Neural cell (in vitro differentiated cells): ENCODE measurements at regions not wholly inside any gene's neighbourhood (a gene's known extent, or its start where the extent isn't known, plus 50 kb on each side); places are given as distances from the start of the nearest gene placed in this dataset.

Experiments
- CTCF ChIP-seq: fragments of 450-650 bp; IDR thresholded peaks from 2 replicates; pipeline ENCODE4 v1.5.1; 2014; ENCODE audit warnings: antibody characterized with exemption, mild to moderate bottlenecking, moderate library complexity; ENCODE audit not compliant: poor library complexity, severe bottlenecking
- POLR2AphosphoS5 ChIP-seq: IDR thresholded peaks from 2 replicates; pipeline ENCODE4 v1.6.1; 2012
- RAD21 ChIP-seq: fragments of 450-650 bp; conservative IDR thresholded peaks from 2 replicates; pipeline ENCODE4 v1.6.1; 2014; ENCODE audit warnings: antibody characterized with exemption, mild to moderate bottlenecking, moderate library complexity
- REST ChIP-seq: IDR thresholded peaks from 2 replicates; pipeline ENCODE4 v1.6.1; 2012; ENCODE audit warnings: borderline replicate concordance
- TAF1 ChIP-seq: IDR thresholded peaks from 2 replicates; pipeline ENCODE4 v1.6.1; 2012; ENCODE audit warnings: low read depth

GRCh38 chr1:191971447-191971846, 186.8 kb upstream of the RGS18 start:
- TF ChIP-seq POLR2AphosphoS5: no peak
- no peak for TF ChIP-seq CTCF
- no peak for TF ChIP-seq TAF1
- no peak for TF ChIP-seq REST
- TF ChIP-seq RAD21: no peak
